GM18508 (cell line): ENCODE measurements at regions not wholly inside any gene's neighbourhood (a gene's known extent, or its start where the extent isn't known, plus 50 kb on each side); places are given as distances from the start of the nearest gene placed in this dataset.

Experiments
- ATAC-seq: cut with Tn5 transposase; IDR thresholded peaks from one replicate; pipeline ENCODE4 v1.9.1; 2021; ENCODE audit warnings: moderate number of reproducible peaks; ENCODE audit not compliant: insufficient read depth, unreplicated experiment

DNA sequence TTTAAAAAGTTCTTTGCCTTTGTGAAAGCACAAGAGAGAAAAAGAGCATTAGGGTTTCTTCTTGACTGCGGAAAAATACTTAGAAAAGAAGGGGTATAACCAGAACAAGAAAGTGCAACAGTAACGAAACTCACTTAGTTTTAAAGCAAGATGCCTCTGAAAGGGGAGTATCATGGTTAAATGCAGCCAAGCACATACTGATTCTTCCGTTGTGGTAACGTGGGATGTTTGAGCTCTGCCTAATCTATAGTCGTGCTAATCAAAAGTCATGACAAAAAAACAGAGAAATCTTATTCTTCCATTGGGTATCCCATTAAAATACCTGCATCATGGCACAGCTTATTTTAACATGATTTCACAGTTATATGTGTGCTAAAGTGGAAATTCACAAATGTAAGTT is 187.8 kb upstream of the LRFN5 start:
- no peak for ATAC-seq

GRCh38 chr14:41409806-41410205 is 196.9 kb upstream of the LRFN5 start:
- no peak for ATAC-seq

GRCh38 chr14:41404126-41404525 is 202.6 kb upstream of the LRFN5 start:
- ATAC-seq: no peak

DNA sequence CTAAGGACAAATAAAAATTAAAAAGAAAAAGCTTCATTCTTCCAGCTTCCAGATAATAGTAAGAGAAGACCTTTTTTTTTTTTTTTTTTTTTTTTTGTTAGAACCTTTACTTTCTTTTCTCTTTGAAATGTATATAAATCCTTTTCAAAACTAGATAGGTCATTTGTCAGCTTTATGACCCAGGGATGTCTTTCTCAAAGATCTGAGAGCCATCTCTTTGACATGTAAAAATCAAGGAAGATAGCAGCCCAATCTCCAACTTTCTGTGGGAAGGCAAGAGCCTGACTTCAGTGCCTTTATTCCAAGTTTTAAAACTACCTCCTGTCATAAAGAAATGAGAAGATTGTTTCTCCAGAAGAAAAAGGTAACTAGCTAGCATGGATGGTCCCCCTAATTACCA is 203.3 kb upstream of the LRFN5 start:
- ATAC-seq: no peak

DNA sequence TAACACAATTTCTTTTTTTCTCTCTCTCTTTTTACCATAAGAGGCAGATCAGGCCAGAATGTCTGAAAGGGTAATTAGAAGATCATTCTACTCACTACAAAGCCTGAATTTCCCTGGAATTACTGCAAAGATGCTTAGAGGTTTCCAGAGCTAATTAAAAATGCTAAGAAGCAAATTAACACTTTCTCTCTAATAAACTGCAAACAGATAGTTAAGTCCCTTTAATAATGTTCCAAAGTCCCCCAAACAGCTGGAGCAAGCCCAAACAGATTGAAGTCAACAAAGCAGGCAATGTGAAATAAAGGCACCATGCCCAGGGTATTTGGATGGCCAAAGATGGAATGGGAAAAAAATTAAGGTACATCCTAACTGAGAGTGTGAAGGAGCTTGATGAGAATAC is 208.8 kb upstream of the LRFN5 start:
- no peak for ATAC-seq

DNA sequence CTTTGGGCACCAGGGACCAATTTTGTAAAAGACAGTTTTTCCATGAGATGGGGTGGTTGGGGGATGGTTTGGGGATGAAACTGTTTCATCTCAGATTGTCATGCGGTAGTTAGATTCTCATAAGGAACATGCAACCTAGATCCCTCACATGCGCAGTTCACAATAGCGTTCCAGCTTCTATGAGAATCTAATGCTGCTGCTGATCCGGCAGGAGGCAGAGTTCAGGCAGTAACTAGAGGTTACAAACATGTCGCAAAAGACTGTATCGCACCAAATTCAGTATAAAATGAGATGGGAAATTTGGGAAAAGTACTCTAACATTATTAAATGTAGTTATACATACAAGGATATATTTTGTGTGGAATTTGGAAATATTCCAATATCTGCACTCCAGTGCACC is 213.2 kb upstream of the LRFN5 start:
- no peak for ATAC-seq

- no peak for ATAC-seq
Measured at GRCh38 chr14:41392226-41392625, 214.4 kb upstream of the LRFN5 start.

- no peak for ATAC-seq
Measured at GRCh38 chr14:41389355-41389754, 217.3 kb upstream of the LRFN5 start.

GRCh38 chr14:41385797-41386196 is 220.9 kb upstream of the LRFN5 start:
- no peak for ATAC-seq

DNA sequence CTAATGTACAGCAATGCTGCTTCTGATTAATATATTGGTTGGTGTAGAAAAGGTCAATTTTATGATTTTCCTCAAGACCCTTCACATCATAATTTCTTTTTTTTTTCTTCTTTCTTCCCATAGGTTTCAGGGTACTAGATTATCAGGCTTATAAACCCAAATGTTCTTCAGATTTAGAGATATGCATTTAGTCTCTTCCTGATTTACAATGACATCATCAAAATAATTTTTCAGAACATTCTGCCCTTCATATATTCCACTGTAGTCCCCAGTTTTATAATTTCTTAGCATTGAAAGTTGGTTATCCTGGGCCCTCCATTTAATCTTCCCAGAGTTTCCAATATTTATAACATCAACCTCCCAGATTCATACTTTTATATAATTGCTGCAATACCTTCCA is 226.7 kb upstream of the LRFN5 start:
- no peak for ATAC-seq

GRCh38 chr14:41378526-41378925 is 228.2 kb upstream of the LRFN5 start:
- ATAC-seq: no peak

DNA sequence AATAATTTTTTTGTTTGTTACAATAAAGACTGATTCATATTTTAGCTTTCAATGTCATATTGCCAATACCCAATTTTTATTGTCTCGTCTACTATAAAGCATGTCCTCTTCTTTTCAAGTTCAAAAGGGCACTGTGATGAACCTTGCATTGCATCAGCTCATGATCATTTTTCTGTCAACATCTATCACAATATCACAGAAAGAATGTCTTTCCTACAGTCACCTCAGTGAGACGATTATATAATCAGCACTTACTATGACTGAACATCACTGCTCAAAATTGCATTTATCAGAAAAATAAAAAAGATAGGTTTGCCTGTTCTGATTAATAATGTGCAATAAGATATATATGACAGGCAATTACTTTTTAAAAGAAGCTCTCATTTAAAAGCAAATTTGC is 228.7 kb upstream of the LRFN5 start:
- no peak for ATAC-seq

- no peak for ATAC-seq
Measured at GRCh38 chr14:41374092-41374491, 232.6 kb upstream of the LRFN5 start.

DNA sequence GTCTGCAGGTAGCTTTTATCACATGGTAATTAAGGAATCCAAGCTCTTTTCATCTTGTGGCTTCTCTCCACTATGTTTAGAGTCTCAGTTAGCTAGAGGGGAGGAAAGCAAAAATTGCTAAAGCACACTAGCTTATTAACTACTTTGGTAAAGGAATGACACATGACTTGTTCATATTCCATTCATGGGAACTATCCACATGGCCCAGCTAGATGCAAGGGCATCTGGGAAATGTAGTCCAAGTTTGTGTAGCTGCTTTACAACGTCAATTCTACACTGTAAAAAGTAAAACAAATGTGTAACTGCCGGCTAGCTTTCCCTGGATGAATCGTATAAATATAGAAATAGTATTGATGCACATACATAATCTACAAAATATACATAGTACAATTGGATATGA is 244.5 kb upstream of the LRFN5 start:
- no peak for ATAC-seq

GRCh38 chr14:41360126-41360525 is 246.6 kb upstream of the LRFN5 start:
- ATAC-seq: no peak

- no peak for ATAC-seq
Measured at GRCh38 chr14:41355866-41356265, 250.8 kb upstream of the LRFN5 start.

DNA sequence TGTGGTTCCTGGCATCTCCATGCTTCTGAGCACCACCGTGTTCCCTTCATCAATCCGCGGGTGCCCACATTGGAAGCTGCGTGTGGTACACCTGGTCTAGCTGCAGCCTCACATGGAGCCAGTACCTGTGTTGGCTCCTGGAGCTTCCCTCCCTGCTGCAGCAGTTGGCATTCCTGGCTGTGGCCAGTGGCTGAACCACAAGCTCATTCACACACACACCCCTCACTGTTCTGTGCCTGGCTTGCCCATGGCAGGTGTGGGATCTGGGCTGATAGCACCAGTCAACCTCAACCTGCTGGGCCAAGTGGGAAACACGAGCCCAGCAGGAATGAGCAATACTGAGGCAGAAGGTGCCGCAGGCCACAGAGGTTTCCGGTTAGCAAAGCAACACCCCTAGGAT is 256.2 kb upstream of the LRFN5 start:
- ATAC-seq: no peak

DNA sequence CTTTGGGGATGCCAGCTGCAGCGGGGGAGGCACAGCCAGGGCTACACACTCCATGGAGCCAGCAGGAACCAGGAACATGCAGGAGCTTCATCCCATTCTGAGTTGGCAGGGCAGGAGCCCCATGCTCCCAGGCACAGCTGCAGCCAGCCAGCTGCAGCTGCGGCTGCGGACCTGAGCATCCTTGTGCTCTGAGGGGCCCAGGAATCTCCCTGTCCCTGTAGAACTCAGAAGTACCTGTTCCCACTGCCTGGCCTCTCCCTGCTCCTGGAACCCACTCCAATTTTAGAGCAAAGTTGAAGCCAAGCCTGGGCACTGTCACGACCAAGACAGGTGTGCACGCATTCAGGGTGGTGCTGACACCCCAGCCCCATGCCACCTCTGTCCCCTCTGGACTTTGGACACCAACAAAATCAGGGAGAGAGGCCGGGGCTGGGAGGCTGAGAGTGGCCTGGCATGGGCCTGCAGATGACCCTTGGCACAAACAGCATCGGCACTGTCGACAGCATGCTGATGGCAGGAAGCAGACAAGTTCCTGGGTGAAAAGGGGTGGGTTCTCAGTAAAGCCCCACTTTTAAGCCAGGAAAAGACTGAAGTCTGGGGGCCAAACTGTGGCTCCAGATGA is 257.3 kb upstream of the LRFN5 start:
- ATAC-seq: no peak

- no peak for ATAC-seq
Measured at GRCh38 chr14:41343857-41344256, 262.8 kb upstream of the LRFN5 start.

- ATAC-seq: no peak
Measured at GRCh38 chr14:41313196-41313595, 293.5 kb upstream of the LRFN5 start.

- ATAC-seq: no peak
Measured at GRCh38 chr14:41303506-41303905, 303.2 kb upstream of the LRFN5 start.

GRCh38 chr14:41302776-41303175 is 303.9 kb upstream of the LRFN5 start:
- ATAC-seq: no peak

- no peak for ATAC-seq
Measured at GRCh38 chr14:41299924-41300323, 306.8 kb upstream of the LRFN5 start.
